Aorta (tissue), 5 donors: ENCODE measurements at regions not wholly inside any gene's neighbourhood (a gene's known extent, or its start where the extent isn't known, plus 50 kb on each side); places are given as distances from the start of the nearest gene placed in this dataset.

Experiments used
- ATAC-seq: fragments of 200-7000 bp; cut with Tn5 transposase; one replicate; pipeline ENCODE4 v1.9.1; 2022; ENCODE audit warnings: moderate library complexity; ENCODE audit not compliant: low FRiP score
- DNase-seq, 2 donors: peaks; one replicate each; pipeline ENCODE4 v3.0.0-alpha.2; 2020
- H3K27ac ChIP-seq, 2 donors: one replicate each; pipeline ENCODE4 v1.5.1; 2013; ENCODE audit warnings: low read length in 2 of 2, mild to moderate bottlenecking in 2 of 2, moderate library complexity in 2 of 2, control low read depth in 1 of 2, inconsistent platforms in 1 of 2, low read depth in 1 of 2
- H3K27me3 ChIP-seq, 2 donors: one replicate each; pipeline ENCODE4 v1.6.1; 2013; ENCODE audit warnings: control low read depth in 1 of 2, low read length in 1 of 2, mild to moderate bottlenecking in 1 of 2, moderate library complexity in 1 of 2; ENCODE audit not compliant: insufficient read depth in 2 of 2, control insufficient read depth in 1 of 2
- H3K36me3 ChIP-seq, 2 donors: one replicate each; pipeline ENCODE4 v1.6.1; 2013; ENCODE audit warnings: control low read depth in 1 of 2, low read length in 1 of 2, mild to moderate bottlenecking in 1 of 2; ENCODE audit not compliant: insufficient read depth in 2 of 2, control insufficient read depth in 1 of 2
- H3K4me1 ChIP-seq, 2 donors: one replicate each; pipeline ENCODE4 v1.6.1; 2013; ENCODE audit warnings: low read length in 2 of 2, control low read depth in 1 of 2, mild to moderate bottlenecking in 1 of 2, moderate library complexity in 1 of 2; ENCODE audit not compliant: insufficient read depth in 2 of 2, control insufficient read depth in 1 of 2
- H3K4me3 ChIP-seq, 2 donors: one replicate each; pipeline ENCODE4 v1.5.1; 2013; ENCODE audit warnings: low read length in 2 of 2, control low read depth in 1 of 2, mild to moderate bottlenecking in 1 of 2
- H3K9me3 ChIP-seq: one replicate; pipeline ENCODE4 v1.6.1; 2013; ENCODE audit warnings: mild to moderate bottlenecking, low read length; ENCODE audit not compliant: control insufficient read depth
- WGBS, 2 donors: extraction: QIAGEN DNeasy Blood & Tissue Kit; methylation state at CpG; one replicate each; pipeline ENCODE4 v1.1.7; 2013; 5-methylcytosine and 5-hydroxymethylcytosine counted together
- intact Hi-C, 2 donors: fragments of 100-400 bp; cut with DNase I; formaldehyde crosslinking; loops; one replicate each; pipeline versions ENCODE4 v1.14.2 to v1.15.0; 2022
- donor health status: healthy with polysubstance abuse.
- donor health status: Bipolar disorder and iron deficiency.
- donor health status: DM: no; HTN: no; CAD: no.
- donor health status: DM: no; HTN: no; CAD: no.
- donor health status: DM: yes; HTN: yes; CAD: no.

DNA sequence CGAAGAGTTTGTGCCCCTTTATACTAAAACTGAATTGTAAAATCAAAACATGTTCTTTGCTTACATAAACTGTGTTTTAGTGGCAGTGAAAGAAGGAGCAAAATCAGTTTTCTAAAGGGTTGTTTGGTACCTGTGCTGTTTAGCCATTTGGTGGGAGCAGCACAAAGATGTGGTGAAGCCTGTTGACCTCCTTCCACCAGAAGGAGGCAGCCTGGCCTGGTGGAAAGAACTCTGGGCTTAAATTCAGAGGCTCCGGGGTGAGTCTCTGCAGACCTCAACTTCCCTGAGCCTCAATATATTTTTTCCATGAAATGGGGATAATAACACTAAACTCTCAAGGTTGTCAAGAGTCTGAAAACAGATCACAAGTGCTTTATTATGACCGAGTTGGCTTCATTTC, 502.5 kb downstream of the VRK1 start:
- H3K36me3 ChIP-seq, result no peaks in the 10 kb centered on the region
- no peak for ATAC-seq
- no peak overlapping the region for H3K4me3 ChIP-seq
- no peak for DNase-seq
- H3K27me3 ChIP-seq, result no peaks in the 10 kb centered on the region
- WGBS, 2 donors, result 60 to 63% methylated on average over 3 of the region's 3 CpGs
- no peaks in the 10 kb centered on the region for H3K9me3 ChIP-seq
- no peaks in the 10 kb centered on the region for H3K4me1 ChIP-seq
- H3K27ac ChIP-seq, result no peak overlapping the region
- intact Hi-C loops, result no loop called here

GRCh38 chr14:97301931-97302559, 504.9 kb downstream of the VRK1 start:
- H3K36me3 ChIP-seq, result no peaks in the 10 kb centered on the region
- no peaks in the 10 kb centered on the region for H3K4me1 ChIP-seq
- no peaks in the 10 kb centered on the region for H3K9me3 ChIP-seq
- 35% methylated on average over 4 of the region's 4 CpGs for WGBS, 2 donors
- intact Hi-C loops, result no loop called here
- no peak overlapping the region for H3K4me3 ChIP-seq
- H3K27me3 ChIP-seq, result no peaks in the 10 kb centered on the region
- no peak for DNase-seq
- ATAC-seq, result no peak
- H3K27ac ChIP-seq, result no peak overlapping the region

- no peak overlapping the region for H3K27ac ChIP-seq
- ATAC-seq, result no peak
- H3K4me1 ChIP-seq, result no peaks in the 10 kb centered on the region
- 82 to 85% methylated on average over 3 of the region's 3 CpGs for WGBS, 2 donors
- H3K27me3 ChIP-seq, result no peaks in the 10 kb centered on the region
- intact Hi-C loops, result no loop called here
- DNase-seq, result no peak
- no peaks in the 10 kb centered on the region for H3K36me3 ChIP-seq
- H3K9me3 ChIP-seq, result no peaks in the 10 kb centered on the region
- no peak overlapping the region for H3K4me3 ChIP-seq
Observed at GRCh38 chr14:97306133-97306759, 509.1 kb downstream of the VRK1 start.

DNA sequence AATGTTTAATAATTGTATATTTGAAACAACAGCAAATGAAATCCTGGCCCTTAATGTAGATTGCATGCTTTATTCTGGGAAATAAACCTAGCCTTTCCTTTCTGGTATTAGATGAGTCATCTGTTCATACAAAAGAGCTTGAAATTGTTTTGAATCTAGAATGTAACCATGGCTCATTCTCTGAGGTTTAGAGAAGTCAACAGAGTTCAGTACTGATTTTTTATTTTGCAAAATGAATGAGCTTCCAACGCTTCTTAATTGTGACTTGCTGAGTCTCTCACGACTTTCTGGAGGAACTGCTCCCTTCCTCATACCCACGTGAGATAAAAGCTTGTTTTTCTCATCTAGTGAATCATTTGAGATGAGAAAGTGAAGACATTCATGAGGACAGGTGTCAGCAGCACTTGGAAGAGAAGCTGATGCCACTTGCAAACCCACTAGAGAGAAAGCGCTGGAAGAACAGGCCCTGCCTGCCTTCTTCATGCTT, 509.6 kb downstream of the VRK1 start:
- WGBS, 2 donors, result 63 to 76% methylated on average over 4 of the region's 4 CpGs
- H3K9me3 ChIP-seq, result no peaks in the 10 kb centered on the region
- H3K4me1 ChIP-seq, result no peaks in the 10 kb centered on the region
- H3K36me3 ChIP-seq, result no peaks in the 10 kb centered on the region
- H3K27me3 ChIP-seq, result no peaks in the 10 kb centered on the region
- no peak overlapping the region for H3K4me3 ChIP-seq
- no peak overlapping the region for H3K27ac ChIP-seq
- DNase-seq, result no peak
- ATAC-seq, result no peak
- intact Hi-C loops, result no loop called here

DNA sequence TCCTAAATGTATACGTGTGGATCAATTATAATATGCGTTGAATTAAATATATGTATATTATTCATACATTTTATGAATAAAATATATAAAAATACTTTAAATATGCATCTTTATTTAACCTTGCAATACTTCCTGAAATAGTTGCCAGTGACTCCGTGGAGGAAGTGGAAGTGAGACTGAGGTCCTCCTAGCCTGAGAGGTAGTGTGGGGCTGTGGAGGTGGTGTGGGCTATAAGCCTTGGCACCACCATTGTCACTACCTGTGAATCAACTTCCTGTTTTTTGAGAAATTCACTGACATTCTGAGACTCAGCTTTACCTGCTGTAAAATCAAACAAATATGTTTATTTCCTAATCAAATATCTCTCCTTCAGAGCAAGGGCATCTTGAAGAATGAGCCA, 514.2 kb downstream of the VRK1 start:
- 81 to 82% methylated on average over 3 of the region's 3 CpGs for WGBS, 2 donors
- ATAC-seq (no peak), DNase-seq (no peak)
- Histone ChIP-seq H3K9me3 (peaks cover 6% of the 10 kb centered on the region), H3K36me3 (no peaks in the 10 kb centered on the region), H3K4me1 (no peaks in the 10 kb centered on the region), H3K27ac (no peak overlapping the region), H3K4me3 (no peak overlapping the region), H3K27me3 (no peaks in the 10 kb centered on the region)
- intact Hi-C loops, result no loop called here

DNA sequence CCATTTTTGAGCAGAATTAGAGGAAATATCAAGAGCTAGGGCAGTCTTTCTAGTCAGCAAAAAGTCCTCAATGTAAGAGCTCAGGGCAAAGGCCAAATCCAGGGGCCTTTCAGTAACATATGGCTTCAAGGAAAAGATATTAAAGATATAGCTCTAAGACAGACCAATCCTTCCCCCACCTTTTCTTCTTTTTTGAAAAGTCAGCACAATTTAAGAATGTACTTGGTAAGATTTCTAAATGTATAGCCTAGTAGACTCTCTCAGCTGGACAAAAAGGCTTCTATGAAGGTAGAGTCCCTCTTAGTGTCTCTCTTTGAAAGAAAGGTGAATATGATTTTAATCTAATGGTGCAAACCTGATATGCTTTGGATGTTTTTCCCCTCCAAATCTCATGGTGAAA, 515.7 kb downstream of the VRK1 start:
- Histone ChIP-seq H3K36me3 (no peaks in the 10 kb centered on the region), H3K4me1 (no peaks in the 10 kb centered on the region), H3K9me3 (peaks cover 6% of the 10 kb centered on the region), H3K4me3 (no peak overlapping the region), H3K27me3 (no peaks in the 10 kb centered on the region), H3K27ac (no peak overlapping the region)
- DNase-seq (no peak), ATAC-seq (no peak)
- intact Hi-C loops, result no loop called here

DNA sequence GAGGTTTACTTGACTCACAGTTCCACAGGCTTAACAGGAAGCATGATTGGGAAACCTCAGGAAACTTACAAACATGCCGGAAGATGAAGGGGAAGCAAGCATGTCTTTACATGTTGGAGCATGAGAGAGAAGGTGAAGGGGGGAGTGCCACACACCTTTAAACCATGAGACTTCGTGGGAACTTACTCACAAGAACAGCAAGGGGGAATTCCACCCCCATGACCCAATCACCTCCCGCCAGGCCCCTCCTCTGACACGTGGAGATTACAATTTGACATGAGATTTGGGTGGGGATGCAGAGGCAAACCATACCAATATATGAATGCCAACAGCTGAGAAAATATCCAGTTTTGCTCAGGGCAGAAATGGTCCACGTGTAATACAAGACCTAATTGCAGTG, 518.6 kb downstream of the VRK1 start:
- Histone ChIP-seq H3K9me3 (peaks cover 6% of the 10 kb centered on the region), H3K27ac (no peak overlapping the region), H3K36me3 (no peaks in the 10 kb centered on the region), H3K4me1 (no peaks in the 10 kb centered on the region), H3K27me3 (no peaks in the 10 kb centered on the region), H3K4me3 (no peak overlapping the region)
- ATAC-seq (no peak), DNase-seq (no peak)
- WGBS, 2 donors, result 52 to 61% methylated on average over 5 of the region's 5 CpGs
- intact Hi-C loops, result no loop called here

GRCh38 chr14:97318380-97318779, 521.2 kb downstream of the VRK1 start:
- 67 to 75% methylated on average over 2 of the region's 2 CpGs for WGBS, 2 donors
- Histone ChIP-seq H3K4me1 (no peaks in the 10 kb centered on the region), H3K36me3 (no peaks in the 10 kb centered on the region), H3K9me3 (peaks cover 5% of the 10 kb centered on the region), H3K27ac (no peak overlapping the region), H3K4me3 (no peak overlapping the region), H3K27me3 (no peaks in the 10 kb centered on the region)
- DNase-seq (no peak), ATAC-seq (no peak)
- intact Hi-C loops, result no loop called here

DNA sequence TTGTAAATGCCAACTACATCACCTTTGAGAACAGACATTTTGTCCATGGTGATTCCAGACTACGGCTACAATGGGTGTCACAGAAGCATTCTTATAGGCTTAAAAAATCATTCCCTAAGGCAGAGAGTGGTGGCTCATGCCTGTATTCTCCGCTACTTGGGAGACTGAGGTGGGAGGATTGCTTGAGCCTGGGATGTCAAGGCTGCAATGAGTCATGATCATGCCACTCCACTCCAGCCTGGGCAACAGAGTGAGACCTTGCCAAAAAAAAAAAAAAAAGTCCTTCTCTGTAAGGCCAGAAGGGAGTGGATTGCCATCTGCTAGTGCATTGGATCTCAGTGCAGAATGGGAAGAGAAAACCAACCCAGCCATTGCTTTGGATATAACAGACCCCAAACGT, 522.5 kb downstream of the VRK1 start:
- WGBS, 2 donors, result 70 to 75% methylated on average over 3 of the region's 3 CpGs
- DNase-seq (no peak), ATAC-seq (no peak)
- Histone ChIP-seq H3K27me3 (no peaks in the 10 kb centered on the region), H3K4me1 (no peaks in the 10 kb centered on the region), H3K27ac (no peak overlapping the region), H3K9me3 (peaks cover 3% of the 10 kb centered on the region), H3K36me3 (no peaks in the 10 kb centered on the region), H3K4me3 (no peak overlapping the region)
- intact Hi-C loops, result no loop called here
